ENCODE measurements at regions not wholly inside any gene's neighbourhood (a gene's known extent, or its start where the extent isn't known, plus 50 kb on each side); places are given as distances from the start of the nearest gene placed in this dataset.

DNA sequence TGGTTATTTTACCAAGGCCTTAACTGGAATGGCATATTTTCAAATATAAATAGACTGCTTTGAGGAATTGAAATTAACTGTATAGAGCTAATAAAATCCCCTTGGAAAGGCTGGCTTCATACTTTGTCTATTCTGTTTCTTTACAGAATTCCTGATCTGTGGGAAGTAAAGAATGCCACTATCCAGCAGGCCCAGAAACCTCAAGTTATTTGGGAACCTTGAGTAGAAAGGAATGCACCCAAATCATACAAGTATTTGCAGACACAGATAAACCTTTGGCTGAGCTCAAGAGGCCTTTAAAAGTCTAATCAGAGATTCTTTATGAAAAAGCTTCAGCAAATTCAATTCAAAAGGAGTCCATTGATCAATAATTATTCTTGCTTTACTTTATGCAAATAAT, 975.7 kb upstream of the PABPC4L start:
- TF ChIP-seq CTCF (IDR thresholded peaks at IDR 0.05) = no peak
- TF ChIP-seq POLR2A (IDR thresholded peaks at IDR 0.05) = no peak
